Anterior cingulate cortex (tissue), 58 donors: ENCODE measurements at regions not wholly inside any gene's neighbourhood (a gene's known extent, or its start where the extent isn't known, plus 50 kb on each side); places are given as distances from the start of the nearest gene placed in this dataset.
"Not testable (repeated sequence)": the region's sequence is repeated elsewhere in the genome, so short reads cannot be mapped to it uniquely, and the experiment has no call there.

Experiments
- DNase-seq, 58 donors: peaks; one replicate each; lab custom pipeline; 2025; lab: John Stamatoyannopoulos, UW

DNA sequence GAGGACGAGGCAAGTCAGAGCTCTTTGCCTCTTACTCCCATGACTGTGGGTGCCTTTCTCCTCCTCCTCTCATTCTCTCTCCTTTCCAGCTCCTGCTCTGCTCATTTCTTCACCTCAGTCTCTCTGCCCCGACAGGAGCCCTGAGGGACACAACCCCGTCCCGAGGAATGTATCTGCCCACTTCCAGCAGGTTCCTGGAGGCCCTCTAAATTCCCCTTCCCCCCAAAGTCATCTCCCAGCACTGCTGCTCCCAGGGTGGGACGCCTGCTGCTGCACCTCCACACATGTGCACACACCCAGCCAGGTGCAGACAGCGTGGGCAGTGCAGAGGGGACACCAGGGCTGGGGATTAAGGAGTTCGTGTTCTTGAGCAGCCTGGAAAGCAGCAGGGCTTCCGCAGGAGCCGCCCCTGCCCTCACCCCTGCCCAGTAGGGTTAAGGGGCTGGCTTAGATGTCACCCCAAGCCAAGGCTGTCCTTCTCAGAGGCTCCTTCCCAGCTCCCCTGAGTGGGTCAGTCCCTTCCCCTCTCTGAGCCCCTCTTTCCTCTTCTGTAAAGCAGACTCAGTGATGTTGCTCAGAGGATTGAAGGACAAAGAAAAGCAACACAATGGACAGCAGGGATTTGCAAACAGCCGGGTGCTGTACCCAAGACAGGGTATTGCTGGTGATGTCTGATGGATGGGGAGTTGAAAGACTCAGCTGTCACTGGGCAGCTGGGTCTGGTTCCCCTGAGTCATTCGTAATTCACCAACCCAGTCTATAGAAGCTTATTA lies 346.0 kb downstream of the MATN1 start:
- no peak for DNase-seq

DNA sequence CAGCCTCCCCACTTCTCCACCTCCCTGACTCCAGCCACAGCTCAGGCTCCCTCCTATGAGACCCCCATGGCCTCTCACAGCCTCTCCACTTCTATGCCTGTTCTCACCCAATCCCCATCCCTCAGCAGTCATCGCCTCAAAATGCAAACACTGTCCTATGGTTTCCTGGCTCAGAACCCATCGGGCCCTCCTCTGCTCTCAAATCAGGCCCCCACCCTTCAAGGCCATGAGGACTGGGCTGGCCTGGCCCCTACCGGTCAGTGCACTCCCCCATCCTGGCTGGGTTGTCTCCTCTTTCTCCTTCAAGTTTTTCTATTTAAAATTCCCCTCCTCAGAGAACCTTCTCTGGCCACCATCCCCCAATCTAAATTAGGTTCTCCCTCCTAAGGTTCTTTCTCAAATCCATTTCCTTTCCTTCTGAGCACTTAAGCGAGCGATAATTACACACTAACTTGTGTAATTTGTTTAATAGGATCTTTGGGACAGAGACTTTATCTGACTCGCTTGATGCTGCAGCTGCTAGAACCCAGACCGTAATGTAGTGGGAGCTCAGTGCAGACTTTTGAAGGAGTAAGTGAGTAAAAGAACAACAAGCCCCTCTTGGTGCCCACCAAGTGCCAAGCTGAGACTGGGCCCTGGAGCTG lies 347.2 kb downstream of the MATN1 start:
- no peak for DNase-seq

DNA sequence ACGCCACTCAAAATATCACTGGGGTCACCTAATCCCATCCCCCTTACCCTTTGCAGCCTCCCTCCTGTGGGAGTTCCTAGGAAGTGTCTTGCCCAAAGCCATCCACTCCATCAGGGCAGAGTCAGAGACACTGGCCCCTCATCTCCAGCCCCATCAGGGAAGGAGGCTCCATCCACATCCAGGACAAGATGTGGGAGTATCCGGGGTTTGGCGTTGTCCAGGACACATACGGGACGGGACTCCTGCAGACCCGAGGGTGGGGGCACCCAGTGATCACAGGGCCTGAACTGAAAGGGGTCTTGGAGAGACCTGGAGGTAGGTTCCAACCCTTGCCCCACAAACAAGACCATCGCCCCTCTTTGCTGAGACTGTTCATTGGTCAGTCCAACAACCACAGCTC lies 348.2 kb downstream of the MATN1 start:
- DNase-seq = no peak

DNA sequence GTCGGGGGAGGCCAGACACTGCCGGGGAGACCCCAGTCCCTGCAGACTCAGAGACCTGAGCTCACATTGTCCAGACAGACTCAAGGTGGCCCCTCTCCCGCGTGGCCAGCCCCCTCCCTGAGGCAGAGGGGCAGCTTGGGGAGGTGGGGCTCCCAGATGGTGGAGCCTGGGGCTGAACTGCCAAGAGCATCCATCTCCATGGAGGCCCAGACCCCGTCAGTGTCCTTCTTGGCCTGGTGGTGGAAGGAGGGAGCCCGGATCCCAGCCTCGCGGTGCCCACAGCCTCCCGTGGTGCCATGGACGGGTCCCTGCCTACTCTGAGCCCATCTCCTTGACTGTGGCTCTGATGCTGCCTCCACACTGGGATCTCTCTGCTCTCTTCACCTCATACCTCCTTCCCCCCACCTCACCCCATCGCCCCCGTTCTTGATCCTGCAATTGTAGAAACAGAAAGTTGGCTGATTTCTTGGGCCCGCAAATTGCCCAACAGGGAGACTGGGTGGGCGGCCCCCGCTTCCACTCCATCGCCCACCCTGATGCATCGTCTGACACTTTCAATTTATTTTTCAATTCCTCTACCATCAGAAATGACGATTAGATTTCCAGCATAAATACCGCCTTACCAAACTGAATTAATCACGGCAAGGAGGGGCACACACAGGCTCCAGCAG lies 348.9 kb downstream of the MATN1 start:
- no peak for DNase-seq

DNA sequence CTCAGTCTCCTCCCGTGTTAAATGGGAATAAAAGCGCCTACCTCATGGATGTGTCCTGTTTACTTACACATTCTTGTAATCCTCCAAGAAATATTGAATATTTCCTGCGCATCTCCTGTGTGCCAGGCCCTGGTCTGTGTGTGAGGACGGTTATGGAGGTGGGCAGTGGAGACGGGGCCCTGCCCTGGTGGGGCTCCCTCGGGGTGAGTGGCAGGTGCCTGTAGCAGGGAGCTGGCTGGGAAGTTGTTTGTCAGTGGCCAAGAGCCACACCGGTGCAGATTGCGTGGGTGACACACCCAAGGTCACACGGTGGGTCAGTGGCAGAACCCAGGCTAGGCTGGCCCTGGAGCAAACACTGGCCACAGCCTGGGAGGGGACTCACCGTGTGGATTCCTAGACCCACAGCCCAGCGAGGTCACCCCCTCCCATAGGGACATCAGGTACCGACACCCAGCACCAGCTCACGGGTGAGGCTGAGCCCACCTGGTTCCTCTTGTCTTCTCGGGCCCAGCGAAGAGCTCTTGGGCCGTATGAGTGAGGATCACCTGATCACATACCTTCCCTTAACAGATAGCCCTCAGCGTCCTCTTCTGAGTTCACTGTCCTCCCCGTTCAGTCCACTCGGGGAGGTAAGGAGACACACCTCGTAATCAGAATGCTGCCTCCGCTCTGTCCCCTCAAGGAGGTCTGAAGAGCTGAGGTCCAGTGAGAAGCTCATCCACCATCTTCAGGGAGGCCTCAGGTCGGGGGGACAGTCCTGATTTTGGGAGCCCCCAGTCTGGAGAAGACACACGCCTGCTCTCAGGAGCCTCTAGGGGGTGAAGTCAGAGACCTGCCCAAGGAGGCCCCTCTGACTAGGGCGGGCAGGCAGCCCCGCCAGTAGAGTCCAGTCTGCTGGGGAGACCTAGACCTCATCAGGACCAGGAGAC lies 349.6 kb downstream of the MATN1 start:
- DNase-seq = no peak

DNA sequence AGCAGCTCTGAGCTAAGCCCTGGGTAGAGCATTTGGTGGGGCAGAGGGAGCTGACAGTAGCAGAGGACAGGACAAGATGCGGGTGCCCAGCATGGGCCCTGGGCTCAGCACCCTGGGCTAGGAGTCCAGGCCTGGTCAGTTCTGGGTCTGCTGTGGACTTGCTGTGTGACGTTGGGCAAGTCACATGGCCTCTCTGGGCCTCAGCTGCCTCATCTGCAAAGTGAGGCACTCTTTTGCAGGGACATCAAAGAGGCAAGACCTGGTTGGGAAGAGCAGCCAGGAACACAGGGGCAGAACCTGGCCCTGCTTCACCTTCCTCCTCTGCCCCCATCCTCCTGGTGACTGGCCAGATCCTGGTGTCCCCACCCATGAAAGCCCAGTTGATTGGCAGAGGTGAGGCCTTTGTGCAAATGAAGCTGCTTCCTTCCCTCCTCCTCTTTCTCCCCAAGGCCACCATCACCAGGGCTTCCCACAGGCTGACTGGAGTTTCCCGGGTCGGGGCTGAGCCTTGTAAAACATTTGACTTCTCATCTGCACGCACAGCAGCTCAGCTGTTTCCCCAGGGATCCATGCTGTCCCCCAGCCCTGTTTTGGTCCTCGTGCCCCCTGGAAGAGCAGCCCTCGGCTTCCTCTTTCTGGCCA lies 350.5 kb downstream of the MATN1 start:
- DNase-seq = no peak

DNA sequence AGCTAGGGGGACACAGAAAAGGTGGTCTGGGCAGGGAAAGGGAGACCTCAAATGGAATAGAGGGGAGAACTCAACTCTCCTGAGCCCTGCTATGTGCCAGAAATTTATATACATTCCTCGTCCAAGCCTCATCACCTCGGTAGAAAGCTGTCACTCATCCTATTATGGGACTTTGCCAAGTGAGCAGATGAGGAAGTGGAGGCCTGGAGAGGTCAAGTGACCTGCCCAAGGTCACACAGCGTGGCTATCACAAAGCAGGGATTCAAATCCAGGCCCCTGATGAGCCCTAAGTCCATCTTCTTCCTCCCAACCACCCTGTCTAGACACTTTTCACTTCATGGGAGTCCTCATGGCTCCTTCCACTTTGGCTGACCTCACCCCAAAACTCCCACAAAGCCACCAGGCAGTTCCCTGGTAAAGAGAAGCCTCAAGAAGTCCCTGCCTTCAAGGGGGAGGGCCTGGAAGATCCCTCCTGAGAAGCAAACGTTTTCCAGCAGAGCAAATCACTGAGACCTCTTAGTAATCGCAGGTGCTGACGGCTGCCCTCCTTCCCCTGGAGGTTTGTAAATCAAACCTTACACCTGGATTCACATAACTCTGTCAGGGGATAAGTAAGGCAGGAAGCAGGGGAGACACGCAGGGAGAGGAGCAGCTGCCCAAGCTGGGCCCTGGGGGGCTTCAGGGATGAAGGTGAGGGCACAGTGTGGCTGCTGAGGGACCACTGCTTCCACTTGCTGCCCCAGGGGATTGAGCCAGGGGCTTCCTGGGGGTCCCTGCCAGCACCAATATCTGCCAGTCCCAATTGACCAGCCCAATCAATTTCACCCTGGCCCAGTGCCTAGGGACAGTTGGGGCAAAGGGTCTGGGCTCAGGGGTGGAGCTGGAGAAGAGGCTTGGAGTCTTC lies 351.2 kb downstream of the MATN1 start:
- DNase-seq = no peak

DNA sequence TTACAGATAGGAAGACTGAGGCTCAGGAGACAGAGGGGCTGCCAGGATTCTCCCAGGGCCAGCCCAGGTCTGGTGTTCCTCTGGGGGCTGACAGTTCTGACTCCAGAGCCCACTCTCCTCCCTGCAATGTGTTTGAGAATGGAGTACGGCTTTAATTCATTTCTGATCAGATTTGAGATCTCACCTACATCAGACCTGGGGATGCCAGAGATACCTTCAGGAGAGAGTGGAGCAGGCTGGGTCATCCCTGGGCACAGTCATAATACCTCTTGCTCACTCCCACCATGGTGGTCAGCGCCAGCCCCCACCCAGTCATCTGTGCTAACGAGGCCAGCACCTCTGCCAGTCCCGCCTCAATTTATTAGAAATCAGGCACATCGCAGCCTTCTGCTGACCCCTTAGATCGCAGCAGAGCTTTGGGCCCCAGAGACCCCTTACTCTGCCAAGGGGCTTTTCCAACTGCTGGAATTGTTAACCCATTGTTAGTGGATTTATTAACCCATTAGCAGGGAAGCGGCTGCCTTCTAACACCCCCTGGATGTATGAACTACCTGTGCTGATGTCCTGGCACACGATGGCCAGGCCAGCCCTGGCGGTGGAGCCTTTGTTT lies 352.1 kb downstream of the MATN1 start:
- no peak for DNase-seq

DNA sequence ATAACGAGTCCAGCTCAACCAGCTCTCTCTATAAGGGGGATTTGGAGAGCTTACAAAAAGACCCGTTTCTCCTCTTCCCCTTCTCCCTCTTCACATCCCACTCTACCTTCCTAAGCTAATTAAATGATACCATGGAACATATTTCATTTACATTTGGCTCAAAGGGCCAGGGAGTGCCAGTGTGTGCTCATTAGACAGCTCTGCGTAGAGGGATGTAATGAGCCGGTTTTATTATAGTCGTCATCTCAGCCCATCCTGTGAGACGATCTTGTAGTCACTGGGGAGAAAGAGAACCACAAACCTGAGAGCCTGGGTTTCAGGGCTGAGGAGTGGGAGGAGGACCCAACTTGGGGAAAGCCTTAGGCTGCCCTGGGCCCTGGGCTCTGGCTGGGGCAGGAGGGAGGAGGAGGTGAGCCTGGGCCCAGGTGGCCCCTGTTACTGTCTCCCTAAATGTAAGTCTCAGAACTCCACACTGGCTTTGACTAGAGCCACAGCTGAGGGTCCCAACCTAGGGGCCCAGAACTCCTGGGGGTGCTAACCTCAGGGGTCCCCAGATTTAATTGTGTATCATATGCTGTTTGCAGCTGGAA lies 354.6 kb downstream of the MATN1 start:
- no peak for DNase-seq

DNA sequence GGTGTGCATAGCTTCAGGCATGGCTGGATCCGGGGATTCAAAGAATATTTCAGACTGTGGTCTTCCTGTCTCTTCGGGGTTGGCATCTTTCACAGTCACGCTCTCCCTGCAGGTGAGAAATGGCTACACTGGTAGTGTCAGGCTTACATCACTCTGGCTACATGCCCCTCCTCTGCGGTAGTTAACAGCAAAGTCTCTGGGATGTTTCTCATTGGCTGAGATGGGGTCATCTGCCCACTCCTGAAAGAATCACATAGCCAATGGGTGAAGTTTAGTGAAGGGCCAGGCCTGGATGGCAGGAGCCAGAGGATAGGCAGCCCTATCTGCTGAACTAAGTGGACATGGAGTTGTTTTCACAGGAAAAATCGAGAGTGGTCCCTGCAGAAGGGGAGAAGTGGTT lies 356.5 kb downstream of the MATN1 start:
- no peak for DNase-seq

DNA sequence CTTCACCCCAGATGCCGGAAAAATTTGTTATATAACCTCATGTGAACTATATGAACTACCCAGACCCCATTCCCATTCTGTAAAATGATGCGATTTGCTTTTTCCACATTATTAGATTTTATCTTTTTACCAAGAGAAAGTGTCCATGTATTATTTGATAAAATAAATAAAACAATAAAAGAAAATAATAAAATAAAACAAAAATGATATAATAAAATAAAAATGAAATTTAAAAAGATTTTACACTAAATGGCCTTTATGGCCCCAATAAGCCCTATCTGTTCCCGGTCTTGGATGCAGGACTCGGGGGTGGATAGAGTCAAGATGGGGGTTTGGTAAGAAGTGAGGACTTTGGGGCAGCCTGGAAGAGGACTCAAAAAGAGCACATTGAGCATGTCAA lies 357.2 kb downstream of the MATN1 start:
- DNase-seq = no peak

DNA sequence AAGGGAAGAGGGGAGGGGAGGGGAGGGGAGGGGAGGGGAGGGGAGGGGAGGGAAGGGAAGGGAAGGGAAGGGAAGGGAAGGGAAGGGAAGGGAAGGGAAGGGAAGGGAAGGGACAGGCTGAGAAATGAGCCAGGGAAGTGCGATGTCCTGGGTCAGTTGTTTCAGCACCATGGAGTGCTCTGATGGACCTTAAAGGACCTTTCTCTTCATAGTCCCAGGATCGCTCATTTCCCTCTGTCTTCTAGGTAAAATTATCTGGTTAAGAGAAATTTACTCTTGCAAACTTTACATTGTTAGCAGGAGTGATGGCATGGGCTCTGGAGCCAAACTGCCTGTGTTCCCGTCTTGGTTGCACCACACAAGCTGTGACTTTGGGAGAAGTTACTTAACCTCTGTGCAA lies 357.8 kb downstream of the MATN1 start:
- no peak for DNase-seq

DNA sequence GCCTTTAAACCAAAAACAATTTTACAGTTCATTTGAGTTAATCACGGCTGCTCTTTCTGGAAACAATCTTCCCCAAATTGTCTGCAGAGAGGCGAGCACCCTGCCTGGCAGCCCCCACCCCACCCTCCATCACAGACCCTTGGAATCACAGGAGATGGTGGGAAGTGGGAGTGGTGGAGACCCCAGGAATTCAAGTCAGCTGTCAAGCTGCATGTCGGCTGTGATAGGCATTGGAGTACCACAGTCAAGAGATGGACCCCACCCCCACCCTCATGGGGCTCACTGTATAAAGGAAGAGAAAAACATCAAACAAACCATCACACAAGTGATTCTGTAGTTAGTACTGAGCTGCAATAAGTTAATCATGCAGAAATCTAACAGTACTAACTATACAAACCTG lies 360.4 kb downstream of the MATN1 start:
- no peak for DNase-seq

DNA sequence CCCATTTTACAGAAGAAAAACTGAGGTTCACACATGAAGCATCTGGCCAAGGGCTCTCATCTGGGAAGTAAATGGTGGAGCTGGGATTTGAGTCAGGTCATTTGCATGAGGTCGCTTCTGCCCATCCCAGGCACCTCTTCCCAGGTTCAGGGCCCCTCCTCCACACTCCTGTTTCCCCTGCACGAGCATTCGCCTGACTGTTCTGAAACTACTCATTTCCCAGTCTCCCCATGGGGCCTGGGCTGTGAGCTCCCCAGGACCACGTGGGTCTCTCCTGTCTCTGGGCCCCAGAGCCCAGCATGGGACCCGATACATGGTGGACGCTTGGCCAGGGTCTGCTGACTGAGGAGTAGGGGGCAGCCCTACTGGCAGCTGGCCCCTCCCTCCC lies 360.8 kb downstream of the MATN1 start:
- no peak for DNase-seq

DNA sequence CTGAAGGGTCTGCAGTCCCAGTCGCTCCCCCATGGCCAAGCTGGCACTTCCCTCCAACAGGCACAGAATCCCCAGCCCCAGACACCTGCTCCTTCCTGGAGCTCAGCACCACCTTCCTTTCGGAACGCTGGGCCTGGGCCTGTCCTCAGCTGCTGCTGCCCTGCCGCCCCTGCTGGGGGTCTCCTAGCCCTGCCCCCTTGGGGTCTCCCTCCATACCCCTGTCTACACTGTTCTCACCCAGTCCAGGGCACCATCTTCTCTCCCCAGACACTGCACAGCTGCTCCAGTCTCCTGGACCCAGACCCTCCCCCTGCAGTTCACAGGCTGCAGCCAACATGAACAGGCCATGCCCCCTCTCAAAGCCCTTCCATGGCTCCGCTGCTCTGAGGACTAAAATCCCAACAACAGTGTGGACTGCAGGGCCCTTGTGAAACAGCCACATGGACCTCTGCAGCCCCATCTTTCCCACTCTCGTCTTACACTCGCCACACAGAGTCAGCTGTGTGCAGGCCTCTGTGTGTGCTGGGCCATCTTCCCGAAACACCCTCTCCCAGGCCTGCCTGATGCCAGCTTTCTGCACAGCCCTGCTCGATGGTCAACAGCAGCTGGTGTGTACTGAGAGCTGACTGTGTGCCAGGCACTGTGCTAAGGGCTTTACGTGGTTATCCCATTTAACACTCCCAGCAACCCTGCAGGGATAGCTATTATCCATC lies 361.3 kb downstream of the MATN1 start:
- DNase-seq = not testable (repeated sequence)

DNA sequence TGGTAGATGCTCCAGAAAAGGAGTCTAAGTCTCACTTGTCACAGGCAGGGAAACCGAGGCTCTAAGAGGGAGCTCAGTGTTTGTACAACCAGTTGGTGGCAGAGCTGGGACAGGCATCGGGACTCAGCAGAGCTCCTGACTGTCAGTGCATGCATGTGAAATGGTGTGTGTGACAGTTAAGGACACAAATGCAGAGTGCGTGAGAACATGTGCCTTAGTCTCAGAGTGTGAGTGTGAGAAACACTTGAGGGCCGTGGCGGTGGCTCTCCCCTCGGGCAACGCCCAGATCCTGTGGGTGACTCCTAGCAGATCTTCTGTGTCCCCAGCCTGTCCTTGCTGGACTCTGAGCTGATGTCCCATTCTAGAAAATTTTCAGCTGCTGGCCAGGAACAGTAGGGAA lies 362.6 kb downstream of the MATN1 start:
- no peak for DNase-seq

DNA sequence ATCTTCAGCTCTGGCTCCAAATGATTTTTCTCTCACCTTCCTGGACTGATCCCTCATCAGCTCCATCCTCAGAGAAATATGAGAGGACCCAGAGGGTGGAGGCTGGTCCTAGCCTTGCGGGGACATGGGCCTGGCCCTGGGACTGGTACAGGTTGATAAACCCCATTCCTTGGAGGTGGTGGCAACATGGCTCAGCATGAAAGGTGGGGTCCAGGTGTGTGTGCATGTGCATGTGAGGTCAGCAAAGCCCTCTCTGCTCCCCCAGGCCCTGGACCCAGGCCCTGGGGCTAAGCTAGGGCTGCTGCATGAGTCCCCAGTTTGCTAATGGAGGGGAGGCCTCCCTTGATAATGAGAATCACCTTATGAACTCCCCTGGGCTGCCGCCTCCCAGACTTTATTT lies 363.1 kb downstream of the MATN1 start:
- DNase-seq = no peak
